DOHH2 (cell line): ENCODE measurements at regions not wholly inside any gene's neighbourhood (a gene's known extent, or its start where the extent isn't known, plus 50 kb on each side); places are given as distances from the start of the nearest gene placed in this dataset.

Experiments used
- H3F3A ChIP-seq: fragments of 200-600 bp; sonication (generic), shearing (Covaris generic); 2 replicates; pipeline ENCODE4 v1.6.0; 2016; ENCODE audit warnings: antibody characterized with exemption, mild to moderate bottlenecking; ENCODE audit not compliant: control insufficient read depth, insufficient read depth
- H3K27ac ChIP-seq: fragments of 200-600 bp; sonication (generic); 2 replicates; pipeline ENCODE4 v1.5.1; 2014; ENCODE audit warnings: low read depth, mild to moderate bottlenecking, low read length, moderate library complexity
- H3K27me3 ChIP-seq: fragments of 200-600 bp; sonication (generic); 2 replicates; pipeline ENCODE4 v1.6.1; 2014; ENCODE audit warnings: mild to moderate bottlenecking, low read length, mixed read lengths; ENCODE audit not compliant: control insufficient read depth
- H3K36me3 ChIP-seq: fragments of 200-600 bp; sonication (generic); 2 replicates; pipeline ENCODE4 v1.6.1; 2014; ENCODE audit warnings: mild to moderate bottlenecking, low read length, moderate library complexity, mixed read lengths; ENCODE audit not compliant: control insufficient read depth
- H3K4me1 ChIP-seq: fragments of 200-600 bp; sonication (generic); 2 replicates; pipeline ENCODE4 v1.6.1; 2014; ENCODE audit warnings: mild to moderate bottlenecking, low read length, mixed read lengths; ENCODE audit not compliant: control insufficient read depth
- H3K4me2 ChIP-seq: fragments of 200-600 bp; sonication (generic); 2 replicates; pipeline ENCODE4 v1.6.0; 2014; ENCODE audit warnings: mild to moderate bottlenecking, low read length, moderate library complexity
- H3K4me3 ChIP-seq: fragments of 200-600 bp; sonication (generic); 2 replicates; pipeline ENCODE4 v1.5.1; 2014; ENCODE audit warnings: mild to moderate bottlenecking, low read length, mixed read lengths
- H3K79me2 ChIP-seq: fragments of 200-600 bp; sonication (generic); 2 replicates; pipeline ENCODE4 v1.6.1; 2014; ENCODE audit warnings: mild to moderate bottlenecking, low read length, mixed read lengths; ENCODE audit not compliant: control insufficient read depth
- H3K9me2 ChIP-seq: fragments of 200-600 bp; sonication (generic); replicated peaks from 2 replicates; pipeline ENCODE4 v1.6.1; 2014; ENCODE audit warnings: mild to moderate bottlenecking, low read length, mixed read lengths; ENCODE audit not compliant: control insufficient read depth
- H3K9me3 ChIP-seq: fragments of 200-600 bp; sonication (generic); 2 replicates; pipeline ENCODE4 v1.6.1; 2014; ENCODE audit warnings: antibody characterized with exemption, low read length, mixed read lengths; ENCODE audit not compliant: control insufficient read depth, insufficient read depth
- H4K20me1 ChIP-seq: fragments of 200-600 bp; sonication (generic); 2 replicates; pipeline ENCODE4 v1.6.0; 2014; ENCODE audit warnings: low read depth, mild to moderate bottlenecking, antibody characterized with exemption, low read length, moderate library complexity; ENCODE audit not compliant: control insufficient read depth, insufficient read depth
- EZH2phosphoT487 ChIP-seq: fragments of 200-600 bp; sonication (generic); IDR thresholded peaks from 2 replicates; pipeline ENCODE4 v1.6.1; 2017; ENCODE audit warnings: borderline replicate concordance, mild to moderate bottlenecking, antibody characterized with exemption, low read length, moderate library complexity, mixed read lengths
- TF ChIP-seq, protein P1 (sequence below): fragments of 200-600 bp; sonication (generic); IDR thresholded peaks from one replicate; pipeline ENCODE4 v1.5.1; 2014; ENCODE audit warnings: antibody characterized with exemption, mild to moderate bottlenecking, low read depth, low read length; ENCODE audit not compliant: poor library complexity, severe bottlenecking

DNA sequence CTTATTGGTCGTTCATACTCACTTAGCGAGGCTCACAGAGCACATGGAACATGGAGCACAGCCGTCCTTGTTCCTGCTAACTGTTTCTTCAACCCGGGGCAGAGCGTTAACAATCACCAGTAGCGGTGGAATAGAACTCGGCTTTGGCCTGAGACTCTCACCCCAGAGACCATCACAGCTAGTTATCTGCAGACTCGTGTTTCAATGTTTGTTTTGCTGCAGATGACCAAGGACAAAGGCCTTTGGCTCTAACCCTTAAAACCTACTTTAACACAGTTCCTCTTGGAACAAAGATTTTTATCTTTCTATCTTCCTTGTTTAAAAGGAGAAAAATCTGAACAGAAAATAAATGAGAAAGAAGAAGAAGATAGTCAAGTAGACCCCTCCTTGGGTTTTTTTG is 320.2 kb upstream of the UBE2E3 start:
- Histone ChIP-seq H4K20me1 (no peaks in the 10 kb centered on the region), H3K36me3 (no peaks in the 10 kb centered on the region), H3F3A (no peaks in the 10 kb centered on the region), H3K27me3 (peaks cover 2% of the 10 kb centered on the region; the same call in 1 of the 2 replicates), H3K9me3 (no peaks in the 10 kb centered on the region), H3K27ac (no peak overlapping the region), H3K4me1 (no peaks in the 10 kb centered on the region), H3K79me2 (no peaks in the 10 kb centered on the region), H3K4me2 (no peak overlapping the region), H3K4me3 (no peak overlapping the region), H3K9me2 (no peaks in the 10 kb centered on the region)
- TF ChIP-seq, protein P1, sequence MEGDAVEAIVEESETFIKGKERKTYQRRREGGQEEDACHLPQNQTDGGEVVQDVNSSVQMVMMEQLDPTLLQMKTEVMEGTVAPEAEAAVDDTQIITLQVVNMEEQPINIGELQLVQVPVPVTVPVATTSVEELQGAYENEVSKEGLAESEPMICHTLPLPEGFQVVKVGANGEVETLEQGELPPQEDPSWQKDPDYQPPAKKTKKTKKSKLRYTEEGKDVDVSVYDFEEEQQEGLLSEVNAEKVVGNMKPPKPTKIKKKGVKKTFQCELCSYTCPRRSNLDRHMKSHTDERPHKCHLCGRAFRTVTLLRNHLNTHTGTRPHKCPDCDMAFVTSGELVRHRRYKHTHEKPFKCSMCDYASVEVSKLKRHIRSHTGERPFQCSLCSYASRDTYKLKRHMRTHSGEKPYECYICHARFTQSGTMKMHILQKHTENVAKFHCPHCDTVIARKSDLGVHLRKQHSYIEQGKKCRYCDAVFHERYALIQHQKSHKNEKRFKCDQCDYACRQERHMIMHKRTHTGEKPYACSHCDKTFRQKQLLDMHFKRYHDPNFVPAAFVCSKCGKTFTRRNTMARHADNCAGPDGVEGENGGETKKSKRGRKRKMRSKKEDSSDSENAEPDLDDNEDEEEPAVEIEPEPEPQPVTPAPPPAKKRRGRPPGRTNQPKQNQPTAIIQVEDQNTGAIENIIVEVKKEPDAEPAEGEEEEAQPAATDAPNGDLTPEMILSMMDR: no peak
- no peak for TF ChIP-seq EZH2phosphoT487

DNA sequence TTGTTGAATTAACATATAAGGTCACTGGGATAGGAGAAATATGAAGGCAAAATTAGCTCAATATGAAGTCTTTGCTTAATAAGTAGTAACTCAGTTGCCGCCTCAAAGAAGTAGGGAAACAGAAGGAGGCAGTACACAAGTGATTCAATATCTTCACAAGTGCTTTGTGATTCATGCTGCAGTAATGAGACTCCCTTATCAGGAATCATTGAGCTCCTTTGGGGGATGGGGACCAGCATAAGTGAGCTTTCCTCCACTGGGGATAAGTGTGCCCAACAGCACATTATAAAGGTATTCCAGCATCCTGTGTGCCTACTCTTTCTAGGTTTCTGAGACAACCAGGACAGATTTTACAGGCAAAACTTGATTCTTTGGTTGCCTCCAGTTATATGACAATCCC is 323.4 kb upstream of the UBE2E3 start:
- no peaks in the 10 kb centered on the region for H3K9me2 ChIP-seq
- no peak overlapping the region for H3K4me3 ChIP-seq
- no peaks in the 10 kb centered on the region for H3F3A ChIP-seq
- H3K27me3 ChIP-seq: peaks cover 2% of the 10 kb centered on the region; the same call in 1 of the 2 replicates
- no peaks in the 10 kb centered on the region for H3K4me1 ChIP-seq
- H3K27ac ChIP-seq: no peak overlapping the region
- no peak overlapping the region for H3K4me2 ChIP-seq
- no peaks in the 10 kb centered on the region for H3K79me2 ChIP-seq
- no peaks in the 10 kb centered on the region for H3K9me3 ChIP-seq
- H3K36me3 ChIP-seq: no peaks in the 10 kb centered on the region
- no peak for TF ChIP-seq EZH2phosphoT487
- TF ChIP-seq, protein P1: no peak
- no peaks in the 10 kb centered on the region for H4K20me1 ChIP-seq

DNA sequence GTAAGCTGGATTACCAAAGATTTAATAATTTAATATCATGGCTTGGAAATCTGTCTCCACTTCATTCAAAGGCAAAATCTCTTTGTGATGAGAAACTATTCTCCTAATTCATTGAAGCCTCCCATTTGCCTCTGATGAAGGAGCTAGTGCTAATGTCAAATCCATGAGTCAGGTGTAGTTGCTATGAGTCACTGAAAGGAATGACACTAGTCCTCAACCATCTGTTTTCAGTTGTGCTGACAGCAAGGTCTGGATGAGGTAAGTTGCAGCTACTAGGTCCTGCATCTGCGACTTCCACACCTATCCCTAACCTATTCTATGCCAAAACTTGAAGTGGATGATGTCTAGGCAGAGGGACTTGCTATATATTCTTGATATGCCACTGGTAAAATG is 324.0 kb upstream of the UBE2E3 start:
- no peaks in the 10 kb centered on the region for H3F3A ChIP-seq
- no peak overlapping the region for H3K4me3 ChIP-seq
- no peaks in the 10 kb centered on the region for H3K79me2 ChIP-seq
- H3K9me2 ChIP-seq: no peaks in the 10 kb centered on the region
- peaks cover 2% of the 10 kb centered on the region; the same call in 1 of the 2 replicates for H3K27me3 ChIP-seq
- no peaks in the 10 kb centered on the region for H3K36me3 ChIP-seq
- TF ChIP-seq EZH2phosphoT487: no peak
- TF ChIP-seq, protein P1: no peak
- no peaks in the 10 kb centered on the region for H3K4me1 ChIP-seq
- no peaks in the 10 kb centered on the region for H4K20me1 ChIP-seq
- no peaks in the 10 kb centered on the region for H3K9me3 ChIP-seq
- no peak overlapping the region for H3K27ac ChIP-seq
- H3K4me2 ChIP-seq: no peak overlapping the region
